Stimulated activated CD4-positive, alpha-beta T cell treated with anti-CD3 and anti-CD28 coated beads, Interleukin-12 subunit alpha, Interleukin-12 subunit beta, amount 100 ng/mL, for 24 hours (primary cell): ENCODE measurements at regions not wholly inside any gene's neighbourhood (a gene's known extent, or its start where the extent isn't known, plus 50 kb on each side); places are given as distances from the start of the nearest gene placed in this dataset.

ENCODE experiments used
- DNase-seq, 2 experiments: peaks; one replicate each; pipeline ENCODE4 v3.0.0-alpha.2; 2020; ENCODE audit warnings: low read depth in 2 of 2

GRCh38 chr2:46239175-46239846 lies 57.9 kb upstream of the EPAS1 start:
- peak in 1 of 2 experiments; percentile 17 for DNase-seq

GRCh38 chr2:46239847-46240181 lies 57.4 kb upstream of the EPAS1 start:
- peak; percentile 39 to 43 for DNase-seq

DNA sequence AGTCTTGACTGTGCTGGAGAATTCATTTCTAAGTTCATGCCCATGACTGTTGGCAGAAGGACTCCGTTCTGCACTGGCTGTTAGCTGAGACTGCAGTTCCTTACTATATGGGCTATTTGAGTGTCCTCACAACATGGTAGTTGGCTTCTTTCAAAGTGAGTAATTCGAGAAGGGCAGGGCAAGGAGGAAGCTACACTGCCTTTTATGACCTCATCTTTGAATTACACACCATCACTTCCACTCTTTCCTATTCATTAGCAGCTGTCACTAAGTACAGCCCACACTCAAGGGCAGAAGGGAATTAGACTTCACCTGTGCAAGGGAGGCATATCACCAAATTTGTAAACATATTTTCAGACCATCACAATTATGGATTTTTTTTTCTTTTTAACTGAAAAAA lies 55.9 kb upstream of the EPAS1 start:
- no peak for DNase-seq

- DNase-seq: no peak
Observed at GRCh38 chr2:46245869-46246268, 51.3 kb upstream of the EPAS1 start.

- DNase-seq: no peak
Observed at GRCh38 chr2:46246790-46247189, 50.4 kb upstream of the EPAS1 start.
